PFSK-1 (cell line): ENCODE measurements at regions not wholly inside any gene's neighbourhood (a gene's known extent, or its start where the extent isn't known, plus 50 kb on each side); places are given as distances from the start of the nearest gene placed in this dataset.

ENCODE experiments used
- FOXP2 ChIP-seq: optimal IDR thresholded peaks from 2 replicates; pipeline ENCODE3; 2011; ENCODE audit warnings: borderline replicate concordance, control low read depth, inconsistent platforms; ENCODE audit not compliant: insufficient read depth; ENCODE audit errors: extremely low read length, extremely low read depth
- POLR2AphosphoS5 ChIP-seq: IDR thresholded peaks from 2 replicates; pipeline ENCODE4 v1.6.1; 2012; ENCODE audit warnings: low read depth, mild to moderate bottlenecking, control low read depth, low read length, moderate library complexity
- TAF1 ChIP-seq: IDR thresholded peaks from 2 replicates; pipeline ENCODE4 v1.6.1; 2012; ENCODE audit warnings: low read length, control low read depth, borderline replicate concordance; ENCODE audit not compliant: insufficient read depth
- TF ChIP-seq, protein P1 (sequence below), 2 experiments: IDR thresholded peaks; 2 replicates each; pipeline versions ENCODE4 v1.6.1 to v1.8.0; 2011 to 2012; ENCODE audit warnings: low read depth in 2 of 2, low read length in 2 of 2, control low read depth in 1 of 2, inconsistent platforms in 1 of 2, mild to moderate bottlenecking in 1 of 2, moderate library complexity in 1 of 2; ENCODE audit not compliant: insufficient read depth in 1 of 2

DNA sequence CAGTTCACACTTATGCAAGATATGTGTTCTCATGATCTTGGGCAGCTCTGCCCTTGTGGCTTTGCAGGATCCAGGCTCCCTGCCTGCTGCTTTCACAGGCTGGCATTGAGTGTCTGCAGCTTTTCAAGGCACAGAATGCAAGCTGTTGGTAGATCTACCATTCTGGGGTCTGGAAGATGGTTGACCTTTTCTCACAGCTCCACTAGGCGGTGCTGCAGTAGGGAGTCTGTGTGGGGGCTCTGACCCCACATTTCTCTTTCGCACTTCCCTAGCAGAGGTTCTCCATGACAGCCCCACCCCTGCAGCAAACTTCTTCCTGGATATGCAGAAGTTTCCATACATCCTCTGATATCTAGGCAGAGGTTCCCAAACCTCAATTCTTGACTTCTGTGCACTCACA, 500.5 kb downstream of the BRINP3 start:
- no peak for TF ChIP-seq POLR2AphosphoS5
- TF ChIP-seq, protein P1, sequence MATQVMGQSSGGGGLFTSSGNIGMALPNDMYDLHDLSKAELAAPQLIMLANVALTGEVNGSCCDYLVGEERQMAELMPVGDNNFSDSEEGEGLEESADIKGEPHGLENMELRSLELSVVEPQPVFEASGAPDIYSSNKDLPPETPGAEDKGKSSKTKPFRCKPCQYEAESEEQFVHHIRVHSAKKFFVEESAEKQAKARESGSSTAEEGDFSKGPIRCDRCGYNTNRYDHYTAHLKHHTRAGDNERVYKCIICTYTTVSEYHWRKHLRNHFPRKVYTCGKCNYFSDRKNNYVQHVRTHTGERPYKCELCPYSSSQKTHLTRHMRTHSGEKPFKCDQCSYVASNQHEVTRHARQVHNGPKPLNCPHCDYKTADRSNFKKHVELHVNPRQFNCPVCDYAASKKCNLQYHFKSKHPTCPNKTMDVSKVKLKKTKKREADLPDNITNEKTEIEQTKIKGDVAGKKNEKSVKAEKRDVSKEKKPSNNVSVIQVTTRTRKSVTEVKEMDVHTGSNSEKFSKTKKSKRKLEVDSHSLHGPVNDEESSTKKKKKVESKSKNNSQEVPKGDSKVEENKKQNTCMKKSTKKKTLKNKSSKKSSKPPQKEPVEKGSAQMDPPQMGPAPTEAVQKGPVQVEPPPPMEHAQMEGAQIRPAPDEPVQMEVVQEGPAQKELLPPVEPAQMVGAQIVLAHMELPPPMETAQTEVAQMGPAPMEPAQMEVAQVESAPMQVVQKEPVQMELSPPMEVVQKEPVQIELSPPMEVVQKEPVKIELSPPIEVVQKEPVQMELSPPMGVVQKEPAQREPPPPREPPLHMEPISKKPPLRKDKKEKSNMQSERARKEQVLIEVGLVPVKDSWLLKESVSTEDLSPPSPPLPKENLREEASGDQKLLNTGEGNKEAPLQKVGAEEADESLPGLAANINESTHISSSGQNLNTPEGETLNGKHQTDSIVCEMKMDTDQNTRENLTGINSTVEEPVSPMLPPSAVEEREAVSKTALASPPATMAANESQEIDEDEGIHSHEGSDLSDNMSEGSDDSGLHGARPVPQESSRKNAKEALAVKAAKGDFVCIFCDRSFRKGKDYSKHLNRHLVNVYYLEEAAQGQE (IDR thresholded peaks at IDR 0.05; ENCODE audit: insufficient read depth in 1 of 2, low read depth in 2 of 2, low read length in 2 of 2), result no peak
- no peak for TF ChIP-seq TAF1
- no peak for TF ChIP-seq FOXP2
